PC-9 (cell line): ENCODE measurements at regions not wholly inside any gene's neighbourhood (a gene's known extent, or its start where the extent isn't known, plus 50 kb on each side); places are given as distances from the start of the nearest gene placed in this dataset.

Source experiments
- BruUV-seq: library from RNA; stranded (reverse); fragments of 400-500 nt; replicated peaks from 2 replicates; lab custom pipeline; 2021; lab: Mats Ljungman, UMichigan
- CTCF ChIA-PET: fragments of 300-600 bp; sonication (Branson Sonifier 250); formaldehyde crosslinking; loops from one replicate; lab custom pipeline; 2022; ENCODE audit warnings: antibody characterized with exemption; lab: Charles Lee
- POLR2A ChIA-PET: fragments of 300-600 bp; sonication (Branson Sonifier 250); formaldehyde crosslinking; loops from one replicate; lab custom pipeline; 2022; ENCODE audit warnings: antibody characterized with exemption; ENCODE audit not compliant: unreplicated experiment; lab: Charles Lee
- DNase-seq, 2 experiments: peaks; one replicate each; pipeline versions ENCODE4 v3.0.0 to v3.0.0-alpha.2; 2015 to 2022; ENCODE audit warnings: mixed read lengths in 1 of 2
- H2AFZ ChIP-seq: fragments of 200-600 bp; sonication (generic); 2 replicates; pipeline ENCODE4 v1.8.1; 2017; ENCODE audit warnings: antibody characterized with exemption
- H3F3A ChIP-seq: fragments of 200-600 bp; sonication (generic); 2 replicates; pipeline ENCODE4 v1.8.1; 2017; ENCODE audit warnings: antibody characterized with exemption, mild to moderate bottlenecking, low read depth; ENCODE audit not compliant: insufficient read depth
- H3K27ac ChIP-seq: fragments of 200-600 bp; sonication (generic); 2 replicates; pipeline ENCODE4 v1.6.1; 2016; ENCODE audit warnings: mixed run types
- H3K27me3 ChIP-seq: fragments of 200-600 bp; sonication (generic); 2 replicates; pipeline ENCODE4 v1.6.1; 2016; ENCODE audit warnings: low read depth, mixed run types; ENCODE audit not compliant: insufficient read depth
- H3K36me3 ChIP-seq: fragments of 200-600 bp; sonication (generic); 2 replicates; pipeline ENCODE4 v1.6.1; 2016; ENCODE audit warnings: low read depth, mixed run types
- H3K4me1 ChIP-seq: fragments of 200-600 bp; sonication (generic); replicated peaks from 2 replicates; pipeline ENCODE4 v1.6.1; 2016; ENCODE audit warnings: mixed run types; ENCODE audit not compliant: insufficient read depth
- H3K4me2 ChIP-seq: fragments of 200-600 bp; sonication (generic); 2 replicates; pipeline ENCODE4 v1.6.1; 2017; ENCODE audit warnings: mixed run types
- H3K4me3 ChIP-seq: fragments of 200-600 bp; sonication (generic); 2 replicates; pipeline ENCODE4 v1.6.1; 2016; ENCODE audit warnings: mixed run types
- H3K79me2 ChIP-seq: fragments of 200-600 bp; sonication (generic); 2 replicates; pipeline ENCODE4 v1.6.1; 2017; ENCODE audit warnings: low read depth, mixed run types
- H3K9me2 ChIP-seq: fragments of 200-600 bp; sonication (generic); 2 replicates; pipeline ENCODE4 v1.8.1; 2017; ENCODE audit warnings: mild to moderate bottlenecking; ENCODE audit not compliant: insufficient read depth
- H3K9me3 ChIP-seq: fragments of 200-600 bp; sonication (generic); 2 replicates; pipeline ENCODE4 v1.8.1; 2016; ENCODE audit warnings: low read depth; ENCODE audit not compliant: insufficient read depth
- H4K20me1 ChIP-seq: fragments of 200-600 bp; sonication (generic); 2 replicates; pipeline ENCODE4 v1.8.1; 2017; ENCODE audit not compliant: insufficient read depth
- CTCF ChIP-seq: fragments of 200-600 bp; sonication (generic); conservative IDR thresholded peaks from 2 replicates; pipeline ENCODE4 v1.6.1; 2017; ENCODE audit warnings: mixed run types, antibody characterized with exemption, mild to moderate bottlenecking, moderate library complexity
- EZH2 ChIP-seq: fragments of 200-600 bp; sonication (generic); IDR thresholded peaks from 2 replicates; pipeline ENCODE4 v1.8.0; 2017; ENCODE audit warnings: antibody characterized with exemption, low read depth
- intact Hi-C: fragments of 100-400 bp; cut with micrococcal nuclease; formaldehyde crosslinking; loops from one replicate; pipeline ENCODE4 v1.10.0; 2022; ENCODE audit not compliant: unreplicated experiment

- no TSS peak for BruUV-seq
- no peak overlapping the region for H3K27ac ChIP-seq
- no peaks in the 10 kb centered on the region for H4K20me1 ChIP-seq
- H3K36me3 ChIP-seq = no peaks in the 10 kb centered on the region
- CTCF ChIA-PET = no interaction called here
- H3K27me3 ChIP-seq = no peaks in the 10 kb centered on the region
- POLR2A ChIA-PET = no interaction called here
- no peaks in the 10 kb centered on the region for H3K9me2 ChIP-seq
- no peaks in the 10 kb centered on the region for H3K9me3 ChIP-seq
- no peaks in the 10 kb centered on the region for H3K79me2 ChIP-seq
- peak in 1 of 2 experiments; percentile 35 for DNase-seq
- no peaks in the 10 kb centered on the region for H3K4me1 ChIP-seq
- TF ChIP-seq EZH2 (no peak), CTCF (peak; percentile 73)
- no peak overlapping the region for H3K4me3 ChIP-seq
- no peak overlapping the region for H2AFZ ChIP-seq
- H3F3A ChIP-seq = no peaks in the 10 kb centered on the region
- intact Hi-C loops = loop anchor here (1.0 to 10.0 kb wide), 3 partner anchors 114 to 1265 kb away; no protein-coding TSS in a partner anchor
- no peak overlapping the region for H3K4me2 ChIP-seq
Observed at GRCh38 chr12:28998662-28999120, 150.4 kb upstream of the FAR2 start.

GRCh38 chr12:29004066-29004935 lies 144.8 kb upstream of the FAR2 start:
- Histone ChIP-seq H3K9me3 (no peaks in the 10 kb centered on the region), H3K4me1 (no peaks in the 10 kb centered on the region), H3K36me3 (no peaks in the 10 kb centered on the region), H3K4me2 (no peak overlapping the region), H3F3A (no peaks in the 10 kb centered on the region), H2AFZ (no peak overlapping the region), H3K9me2 (no peaks in the 10 kb centered on the region), H4K20me1 (no peaks in the 10 kb centered on the region), H3K79me2 (no peaks in the 10 kb centered on the region), H3K27ac (no peak overlapping the region), H3K4me3 (no peak overlapping the region), H3K27me3 (no peaks in the 10 kb centered on the region)
- no peak for DNase-seq
- TF ChIP-seq CTCF (no peak), EZH2 (no peak)
- intact Hi-C loops = no loop called here
- ChIA-PET POLR2A (no interaction called here), CTCF (no interaction called here)
- BruUV-seq = no TSS peak

GRCh38 chr12:29004936-29005304 lies 144.2 kb upstream of the FAR2 start:
- no peaks in the 10 kb centered on the region for H3F3A ChIP-seq
- no TSS peak for BruUV-seq
- CTCF ChIA-PET = no interaction called here

More at GRCh38 chr12:29004936-29005304, 144.2 kb upstream of the FAR2 start:
- Histone ChIP-seq H3K4me3 (no peak overlapping the region), H3K4me2 (no peak overlapping the region), H4K20me1 (no peaks in the 10 kb centered on the region), H2AFZ (no peak overlapping the region), H3K27ac (no peak overlapping the region), H3K4me1 (no peaks in the 10 kb centered on the region), H3K9me3 (no peaks in the 10 kb centered on the region), H3K79me2 (no peaks in the 10 kb centered on the region), H3K27me3 (no peaks in the 10 kb centered on the region), H3K36me3 (no peaks in the 10 kb centered on the region), H3K9me2 (no peaks in the 10 kb centered on the region)
- POLR2A ChIA-PET = no interaction called here
- no peak for TF ChIP-seq CTCF
- TF ChIP-seq EZH2 = no peak
- intact Hi-C loops = no loop called here
- no peak for DNase-seq
